B cell (primary cell): ENCODE measurements at regions not wholly inside any gene's neighbourhood (a gene's known extent, or its start where the extent isn't known, plus 50 kb on each side); places are given as distances from the start of the nearest gene placed in this dataset.

Source experiments
- ATAC-seq: fragments of 200-7000 bp; cut with Tn5 transposase; one replicate; pipeline ENCODE4 v1.10.0; 2021; ENCODE audit warnings: low read depth, mild to moderate bottlenecking, moderate number of reproducible peaks, moderate library complexity
- CTCF ChIA-PET: fragments of 350-600 bp; sonication (Branson Sonifier 250); formaldehyde crosslinking; loops from one replicate; lab custom pipeline; 2021; ENCODE audit warnings: antibody characterized with exemption, inconsistent platforms; lab: Charles Lee
- POLR2A ChIA-PET: fragments of 350-600 bp; sonication (Branson Sonifier 250); formaldehyde crosslinking; loops from one replicate; lab custom pipeline; 2021; ENCODE audit warnings: antibody characterized with exemption; lab: Charles Lee
- DNase-seq: peaks from one replicate; pipeline ENCODE4 v3.0.0; 2013
- H2AFZ ChIP-seq: 2 replicates; pipeline ENCODE4 v1.6.1; 2012; ENCODE audit warnings: mild to moderate bottlenecking, low read depth, low read length; ENCODE audit not compliant: insufficient read depth, poor library complexity, severe bottlenecking
- H3K27ac ChIP-seq, 2 donors: 1 replicate in 1 of 2; 2 replicates in 1 of 2; pipeline ENCODE4 v1.5.1; 2012 to 2013; ENCODE audit warnings: low read length in 2 of 2, mild to moderate bottlenecking in 2 of 2, moderate library complexity in 1 of 2
- H3K27me3 ChIP-seq, 4 experiments: fragments of 200-600 bp in 1 of 4; sonication (generic) in 1 of 4; replicated peaks in 1 of 4; 1 replicate in 2 of 4; 2 replicates in 2 of 4; pipeline versions ENCODE4 v1.6.1 to v1.7.0; 2013 to 2016; ENCODE audit warnings: low read length in 3 of 4, mild to moderate bottlenecking in 2 of 4, mixed read lengths in 1 of 4, moderate library complexity in 1 of 4; ENCODE audit not compliant: insufficient read depth in 4 of 4, control insufficient read depth in 3 of 4; ENCODE audit errors: control extremely low read depth in 1 of 4
- H3K36me3 ChIP-seq, 2 experiments: replicated peaks in 1 of 2; 1 replicate in 1 of 2; 2 replicates in 1 of 2; pipeline versions ENCODE4 v1.6.1 to v1.7.1; 2013; ENCODE audit warnings: low read length in 1 of 2; ENCODE audit not compliant: insufficient read depth in 2 of 2, control insufficient read depth in 1 of 2; ENCODE audit errors: control extremely low read depth in 1 of 2, extremely low read depth in 1 of 2
- H3K4me1 ChIP-seq, 2 donors: fragments of 200-600 bp in 1 of 2; sonication (generic) in 1 of 2; 1 replicate in 1 of 2; 2 replicates in 1 of 2; pipeline versions ENCODE4 v1.5.1 to v1.6.1; 2013 to 2017; ENCODE audit warnings: low read length in 2 of 2; ENCODE audit not compliant: control insufficient read depth in 2 of 2, insufficient read depth in 2 of 2
- H3K4me2 ChIP-seq: replicated peaks from 2 replicates; pipeline ENCODE3; 2012; ENCODE audit warnings: mild to moderate bottlenecking, low read depth, low read length; ENCODE audit not compliant: poor library complexity, severe bottlenecking
- H3K4me3 ChIP-seq, 5 experiments: fragments of 200-600 bp in 1 of 5; sonication (generic) in 1 of 5; 1 replicate in 3 of 5; 2 replicates in 2 of 5; pipeline versions ENCODE4 v1.5.1 to v1.7.0; 2011 to 2016; ENCODE audit warnings: low read length in 4 of 5, mild to moderate bottlenecking in 4 of 5, low read depth in 2 of 5, control low read depth in 1 of 5, moderate library complexity in 1 of 5; ENCODE audit not compliant: insufficient read depth in 1 of 5; ENCODE audit errors: control extremely low read depth in 1 of 5, extremely low read depth in 1 of 5
- H3K79me2 ChIP-seq: fragments of 200-600 bp; sonication (generic); one replicate; pipeline ENCODE4 v1.6.0; 2016; ENCODE audit warnings: low read length; ENCODE audit not compliant: control insufficient read depth, insufficient read depth
- H3K9ac ChIP-seq: fragments of 200-600 bp; sonication (generic); 2 replicates; pipeline ENCODE4 v1.6.1; 2017; ENCODE audit warnings: mild to moderate bottlenecking, low read length, moderate library complexity
- H3K9me3 ChIP-seq, 3 donors: one replicate each; pipeline versions ENCODE4 v1.6.1 to v1.7.1; 2013; ENCODE audit warnings: low read length in 2 of 3; ENCODE audit not compliant: control insufficient read depth in 2 of 3, insufficient read depth in 1 of 3; ENCODE audit errors: control extremely low read depth in 1 of 3
- H4K20me1 ChIP-seq: 2 replicates; pipeline ENCODE4 v1.6.0; 2012; ENCODE audit warnings: mild to moderate bottlenecking, low read length; ENCODE audit not compliant: insufficient read depth, control insufficient read depth, poor library complexity, severe bottlenecking
- H3K27ac Mint-ChIP-seq: one replicate; pipeline ENCODE4 v1.8.0; 2021; ENCODE audit warnings: mixed read lengths
- H3K27me3 Mint-ChIP-seq: one replicate; pipeline ENCODE4 v1.8.0; 2021; ENCODE audit warnings: mixed read lengths
- H3K4me1 Mint-ChIP-seq: one replicate; pipeline ENCODE4 v1.8.0; 2021; ENCODE audit warnings: mixed read lengths
- H3K4me3 Mint-ChIP-seq: one replicate; pipeline ENCODE4 v1.8.0; 2021; ENCODE audit warnings: mixed read lengths
- H3K9me3 Mint-ChIP-seq: one replicate; pipeline ENCODE4 v1.8.0; 2022; ENCODE audit warnings: mixed read lengths; ENCODE audit not compliant: insufficient read depth
- CTCF ChIP-seq: fragments of 200-600 bp; IDR thresholded peaks from one replicate; pipeline ENCODE4 v1.8.0; 2022; ENCODE audit warnings: antibody characterized with exemption, mild to moderate bottlenecking
- EZH2 ChIP-seq: IDR thresholded peaks from 2 replicates; pipeline ENCODE4 v1.6.1; 2012; ENCODE audit warnings: borderline replicate concordance, low read depth, mild to moderate bottlenecking, moderate library complexity, low read length; ENCODE audit not compliant: insufficient read depth, poor library complexity, severe bottlenecking
- WGBS: methylation state at CpG from one replicate; pipeline ENCODE4 v1.1.5; 2013; ENCODE audit warnings: missing lambda C conversion rate; ENCODE audit not compliant: insufficient coverage; 5-methylcytosine and 5-hydroxymethylcytosine counted together
- intact Hi-C: fragments of 100-400 bp; cut with micrococcal nuclease; formaldehyde crosslinking; loops from one replicate; pipeline ENCODE4 v1.10.0; 2022

GRCh38 chr12:62158013-62158412 is 102.2 kb upstream of the USP15 start:
- ATAC-seq: no peak
- DNase-seq: no peak
- Histone ChIP-seq H3K27me3 (no peaks in the 10 kb centered on the region), H3K4me2 (no peak overlapping the region), H3K4me3 (no peak overlapping the region), H4K20me1 (no peaks in the 10 kb centered on the region), H3K79me2 (no peaks in the 10 kb centered on the region), H2AFZ (no peak overlapping the region), H3K4me1 (no peaks in the 10 kb centered on the region), H3K27ac (no peak overlapping the region), H3K9me3 (no peaks in the 10 kb centered on the region), H3K9ac (no peak overlapping the region), H3K36me3 (no peaks in the 10 kb centered on the region)
- TF ChIP-seq EZH2 (no peak), CTCF (no peak)
- Mint-ChIP-seq H3K9me3 (no peaks in the 10 kb centered on the region), H3K27me3 (peaks cover 11% of the 10 kb centered on the region), H3K27ac (no peak overlapping the region), H3K4me3 (no peak overlapping the region), H3K4me1 (no peaks in the 10 kb centered on the region)
- POLR2A ChIA-PET: no interaction called here
- CTCF ChIA-PET: no interaction called here
- intact Hi-C loops: no loop called here

DNA sequence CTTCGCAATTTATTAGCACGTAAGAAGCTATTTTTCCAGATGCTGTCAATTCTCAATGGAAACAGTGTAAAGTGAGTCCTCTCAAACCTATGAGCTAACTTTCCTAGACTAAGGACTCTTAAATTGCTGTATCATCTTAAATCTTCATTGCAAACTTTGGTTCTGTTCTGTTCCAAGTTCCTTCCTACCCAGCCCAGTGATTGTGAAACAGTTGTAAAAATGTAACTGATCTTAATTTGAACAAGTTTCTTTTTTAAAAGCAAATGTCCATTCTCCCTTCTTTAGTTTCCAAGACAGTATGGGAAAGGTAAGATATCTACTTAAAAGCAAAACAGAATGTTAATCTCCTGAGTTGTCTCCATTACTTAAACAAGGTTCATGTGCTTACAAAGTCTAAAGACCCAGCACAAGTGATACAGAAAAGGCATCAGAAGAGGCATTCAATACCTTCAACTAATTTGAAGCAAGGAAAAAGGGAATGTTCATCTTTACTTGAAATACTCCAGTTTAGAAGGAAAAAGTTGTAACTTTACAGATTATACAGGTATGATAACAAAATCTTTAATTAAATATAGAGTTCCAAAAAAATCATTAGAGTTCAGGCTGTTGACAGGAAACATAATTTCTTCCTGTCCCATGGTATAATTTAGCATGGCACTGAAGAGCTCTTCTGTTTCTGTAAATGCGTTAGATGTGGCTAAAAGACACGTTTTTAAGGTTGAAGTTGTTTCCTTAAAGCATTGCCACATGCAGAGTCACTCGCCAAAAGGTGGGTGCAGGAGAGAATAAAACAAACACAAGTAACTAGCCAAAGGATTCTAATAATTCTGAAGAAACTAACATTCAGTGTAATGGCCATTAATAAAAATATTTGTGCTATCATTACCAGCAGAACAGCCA is 101.5 kb upstream of the USP15 start:
- WGBS: 33% methylated on average over 3 of the region's 5 CpGs
- no peaks in the 10 kb centered on the region for H3K79me2 ChIP-seq
- ChIA-PET POLR2A (no interaction called here), CTCF (no interaction called here)
- H3K4me1 ChIP-seq: no peaks in the 10 kb centered on the region
- H3K27ac ChIP-seq: no peak overlapping the region
- H3K9me3 ChIP-seq: no peaks in the 10 kb centered on the region
- no peak overlapping the region for H3K27ac Mint-ChIP-seq
- H3K9me3 Mint-ChIP-seq: no peaks in the 10 kb centered on the region
- H3K27me3 Mint-ChIP-seq: peaks cover 11% of the 10 kb centered on the region
- no peaks in the 10 kb centered on the region for H3K36me3 ChIP-seq
- DNase-seq (no peak), ATAC-seq (no peak)
- no peak overlapping the region for H3K4me2 ChIP-seq
- TF ChIP-seq EZH2 (no peak), CTCF (no peak)
- H3K4me3 Mint-ChIP-seq: no peak overlapping the region
- H3K9ac ChIP-seq: no peak overlapping the region
- no peaks in the 10 kb centered on the region for H4K20me1 ChIP-seq
- intact Hi-C loops: no loop called here
- H3K4me3 ChIP-seq: no peak overlapping the region
- no peaks in the 10 kb centered on the region for H3K4me1 Mint-ChIP-seq
- H2AFZ ChIP-seq: no peak overlapping the region
- no peaks in the 10 kb centered on the region for H3K27me3 ChIP-seq
